ENCODE measurements at regions not wholly inside any gene's neighbourhood (a gene's known extent, or its start where the extent isn't known, plus 50 kb on each side); places are given as distances from the start of the nearest gene placed in this dataset.

DNA sequence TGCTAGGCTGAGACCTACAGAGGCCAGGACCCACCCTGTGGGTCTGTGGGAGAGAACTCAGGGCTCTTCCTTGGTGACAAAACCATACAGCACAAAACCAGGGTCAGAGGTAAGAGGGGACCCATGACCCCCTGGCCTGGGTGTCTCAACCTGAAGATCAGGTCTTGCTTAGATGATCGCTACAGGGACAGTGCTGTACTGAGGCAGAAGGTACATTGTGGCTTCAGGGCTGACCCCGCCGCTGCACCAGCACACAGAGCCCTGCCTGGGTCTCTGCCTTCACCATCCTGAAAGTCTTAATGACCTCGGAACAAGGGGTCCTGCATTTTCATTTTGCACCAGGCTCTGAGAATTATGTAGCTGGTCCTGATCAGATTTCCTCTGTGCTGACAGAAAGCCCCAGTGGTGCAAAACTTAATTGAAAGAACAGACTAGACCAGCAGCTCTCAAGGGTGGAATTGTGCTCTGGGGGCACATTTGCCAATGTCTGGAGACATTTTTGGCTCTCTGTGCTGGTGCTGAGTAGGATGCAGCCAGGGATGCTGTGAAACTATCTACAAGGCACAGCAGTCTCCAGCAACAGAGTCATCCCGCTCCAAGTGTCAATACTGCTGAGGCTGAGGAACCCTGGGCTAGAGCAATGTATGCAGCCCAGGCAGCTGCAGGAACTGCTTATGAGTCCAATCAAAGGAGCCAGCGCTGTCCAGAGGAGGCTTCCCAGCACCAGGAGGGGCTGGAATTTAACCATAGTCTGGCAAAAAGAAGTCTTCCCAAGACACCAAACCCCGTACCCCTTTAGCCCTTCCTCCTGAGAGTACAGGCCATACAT lies 254.9 kb downstream of the ERMARD start:
- TF ChIP-seq, protein P1, sequence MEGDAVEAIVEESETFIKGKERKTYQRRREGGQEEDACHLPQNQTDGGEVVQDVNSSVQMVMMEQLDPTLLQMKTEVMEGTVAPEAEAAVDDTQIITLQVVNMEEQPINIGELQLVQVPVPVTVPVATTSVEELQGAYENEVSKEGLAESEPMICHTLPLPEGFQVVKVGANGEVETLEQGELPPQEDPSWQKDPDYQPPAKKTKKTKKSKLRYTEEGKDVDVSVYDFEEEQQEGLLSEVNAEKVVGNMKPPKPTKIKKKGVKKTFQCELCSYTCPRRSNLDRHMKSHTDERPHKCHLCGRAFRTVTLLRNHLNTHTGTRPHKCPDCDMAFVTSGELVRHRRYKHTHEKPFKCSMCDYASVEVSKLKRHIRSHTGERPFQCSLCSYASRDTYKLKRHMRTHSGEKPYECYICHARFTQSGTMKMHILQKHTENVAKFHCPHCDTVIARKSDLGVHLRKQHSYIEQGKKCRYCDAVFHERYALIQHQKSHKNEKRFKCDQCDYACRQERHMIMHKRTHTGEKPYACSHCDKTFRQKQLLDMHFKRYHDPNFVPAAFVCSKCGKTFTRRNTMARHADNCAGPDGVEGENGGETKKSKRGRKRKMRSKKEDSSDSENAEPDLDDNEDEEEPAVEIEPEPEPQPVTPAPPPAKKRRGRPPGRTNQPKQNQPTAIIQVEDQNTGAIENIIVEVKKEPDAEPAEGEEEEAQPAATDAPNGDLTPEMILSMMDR (IDR thresholded peaks at IDR 0.05; ENCODE audit: insufficient read depth, low read length, poor library complexity, severe bottlenecking): no peak
- TF ChIP-seq EZH2phosphoT487 (conservative IDR thresholded peaks at IDR 0.05; ENCODE audit: low read length): no peak
- Histone ChIP-seq H3F3A (ENCODE audit: insufficient read depth) (no peaks in the 10 kb centered on the region), H3K9me3 (ENCODE audit: insufficient read depth, low read length) (peaks cover 9% of the 10 kb centered on the region; the same call in 1 of the 2 replicates), H3K27ac (ENCODE audit: low read depth, low read length) (no peak overlapping the region), H3K9me2 (replicated peaks; ENCODE audit: insufficient read depth, low read length) (no peaks in the 10 kb centered on the region), H3K79me2 (ENCODE audit: insufficient read depth, low read length) (no peaks in the 10 kb centered on the region), H3K9ac (ENCODE audit: low read length) (no peak overlapping the region), H3K4me3 (ENCODE audit: insufficient read depth, low read length, poor library complexity, severe bottlenecking) (no peak overlapping the region), H4K20me1 (ENCODE audit: low read depth, low read length) (no peaks in the 10 kb centered on the region), H3K27me3 (ENCODE audit: low read length) (no peaks in the 10 kb centered on the region), H3K4me2 (ENCODE audit: low read depth, low read length, poor library complexity, severe bottlenecking) (no peak overlapping the region), H2AFZ (ENCODE audit: low read depth, low read length, severe bottlenecking) (no peak overlapping the region), H3K36me3 (ENCODE audit: low read length) (no peaks in the 10 kb centered on the region)

DNA sequence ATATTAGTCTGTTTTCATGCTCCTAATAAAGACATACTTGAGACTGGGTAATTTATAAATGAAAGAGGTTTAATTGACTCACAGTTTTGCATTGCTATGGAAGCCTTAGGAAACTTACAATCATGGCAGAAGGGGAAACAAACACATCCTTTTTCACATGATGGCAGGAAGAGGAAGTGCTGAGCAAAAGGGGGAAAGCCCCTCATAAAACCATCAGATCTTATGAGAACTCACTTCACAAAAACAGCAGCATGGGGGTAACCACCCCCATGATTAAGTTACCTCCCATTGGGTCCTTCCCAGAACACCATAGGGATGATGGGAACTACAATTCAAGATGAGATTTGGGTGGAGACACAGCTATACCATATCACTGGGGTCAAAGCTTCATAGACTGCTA lies 254.2 kb downstream of the ERMARD start:
- no peak overlapping the region for H3K4me3 ChIP-seq (ENCODE audit: insufficient read depth, low read length, poor library complexity, severe bottlenecking)
- TF ChIP-seq EZH2phosphoT487 (conservative IDR thresholded peaks at IDR 0.05; ENCODE audit: low read length): no peak
- TF ChIP-seq, protein P1 (IDR thresholded peaks at IDR 0.05; ENCODE audit: insufficient read depth, low read length, poor library complexity, severe bottlenecking): no peak
- H3K27me3 ChIP-seq (ENCODE audit: low read length): no peaks in the 10 kb centered on the region
- H3K4me2 ChIP-seq (ENCODE audit: low read depth, low read length, poor library complexity, severe bottlenecking): no peak overlapping the region
- no peaks in the 10 kb centered on the region for H3K36me3 ChIP-seq (ENCODE audit: low read length)
- no peaks in the 10 kb centered on the region for H3K79me2 ChIP-seq (ENCODE audit: insufficient read depth, low read length)
- H3K9ac ChIP-seq (ENCODE audit: low read length): no peak overlapping the region
- no peaks in the 10 kb centered on the region for H3K9me2 ChIP-seq (replicated peaks; ENCODE audit: insufficient read depth, low read length)
- H3K9me3 ChIP-seq (ENCODE audit: insufficient read depth, low read length): peaks cover 9% of the 10 kb centered on the region; the same call in 1 of the 2 replicates
- no peaks in the 10 kb centered on the region for H4K20me1 ChIP-seq (ENCODE audit: low read depth, low read length)
- H2AFZ ChIP-seq (ENCODE audit: low read depth, low read length, severe bottlenecking): no peak overlapping the region
- H3F3A ChIP-seq (ENCODE audit: insufficient read depth): no peaks in the 10 kb centered on the region
- H3K27ac ChIP-seq (ENCODE audit: low read depth, low read length): no peak overlapping the region

DNA sequence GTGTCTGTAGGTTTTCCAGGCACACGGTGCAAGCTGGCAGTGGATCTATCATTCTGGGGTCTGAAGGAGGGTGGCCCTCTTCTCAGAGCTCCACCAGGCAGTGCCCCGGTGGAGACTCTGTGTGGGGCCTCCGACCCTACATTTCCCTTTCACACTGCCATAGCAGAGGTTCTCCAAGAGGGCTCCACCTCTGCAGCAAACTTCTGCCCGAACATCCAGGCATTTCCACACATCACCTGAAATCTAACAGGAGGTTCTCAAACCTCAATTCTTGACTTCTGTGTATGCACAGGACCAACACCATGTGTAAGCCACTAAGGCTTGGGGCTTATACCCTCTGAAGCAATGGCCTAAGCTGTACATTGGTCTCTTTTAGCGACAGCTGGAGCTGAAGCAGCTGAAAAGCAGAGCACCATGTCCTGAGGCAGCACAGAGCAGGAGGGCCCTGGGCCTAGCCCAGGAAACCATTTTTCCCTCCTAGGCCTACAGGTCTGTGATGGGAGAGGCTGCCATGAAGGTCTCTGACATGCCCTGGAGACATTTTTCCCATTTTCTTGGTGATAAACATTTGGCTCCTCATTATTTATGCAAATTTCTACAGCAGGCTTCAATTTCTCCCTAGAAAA lies 253.3 kb downstream of the ERMARD start:
- H3K27ac ChIP-seq (ENCODE audit: low read depth, low read length): no peak overlapping the region
- H3K27me3 ChIP-seq (ENCODE audit: low read length): no peaks in the 10 kb centered on the region
- H3K4me2 ChIP-seq (ENCODE audit: low read depth, low read length, poor library complexity, severe bottlenecking): no peak overlapping the region
- H3K79me2 ChIP-seq (ENCODE audit: insufficient read depth, low read length): no peaks in the 10 kb centered on the region
- H4K20me1 ChIP-seq (ENCODE audit: low read depth, low read length): no peaks in the 10 kb centered on the region
- no peaks in the 10 kb centered on the region for H3K9me2 ChIP-seq (replicated peaks; ENCODE audit: insufficient read depth, low read length)
- H3K9me3 ChIP-seq (ENCODE audit: insufficient read depth, low read length): peaks cover 9% of the 10 kb centered on the region; the same call in 1 of the 2 replicates
- no peak overlapping the region for H3K9ac ChIP-seq (ENCODE audit: low read length)
- no peak for TF ChIP-seq EZH2phosphoT487 (conservative IDR thresholded peaks at IDR 0.05; ENCODE audit: low read length)
- TF ChIP-seq, protein P1 (IDR thresholded peaks at IDR 0.05; ENCODE audit: insufficient read depth, low read length, poor library complexity, severe bottlenecking): no peak
- no peak overlapping the region for H3K4me3 ChIP-seq (ENCODE audit: insufficient read depth, low read length, poor library complexity, severe bottlenecking)
- H2AFZ ChIP-seq (ENCODE audit: low read depth, low read length, severe bottlenecking): no peak overlapping the region
- H3K36me3 ChIP-seq (ENCODE audit: low read length): no peaks in the 10 kb centered on the region
- no peaks in the 10 kb centered on the region for H3F3A ChIP-seq (ENCODE audit: insufficient read depth)

Data from SU-DHL-6 (cell line).